ENCODE measurements at regions not wholly inside any gene's neighbourhood (a gene's known extent, or its start where the extent isn't known, plus 50 kb on each side); places are given as distances from the start of the nearest gene placed in this dataset.

DNA sequence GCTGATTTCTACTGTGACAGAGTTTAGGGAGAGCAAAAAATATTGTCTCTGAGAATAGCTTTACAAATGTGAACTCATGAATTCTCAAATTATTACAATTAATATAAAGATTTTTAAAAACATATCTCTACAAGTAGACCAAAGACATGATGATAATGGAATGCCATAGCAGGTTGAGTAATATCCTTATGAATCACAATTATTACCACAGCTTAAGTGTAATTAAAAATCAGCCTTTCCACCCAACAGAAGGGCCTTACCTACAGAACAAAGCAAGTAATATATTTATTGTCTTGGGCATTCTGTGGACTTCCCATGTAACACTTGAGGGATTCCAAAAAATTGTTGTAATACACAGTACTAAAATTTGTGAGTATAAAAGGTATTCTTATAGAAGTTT, 1099.6 kb upstream of the GJE1 start:
- no peaks in the 10 kb centered on the region for H3K9me3 ChIP-seq
- no peaks in the 10 kb centered on the region for H3K27me3 ChIP-seq
- no peak overlapping the region for H3K4me3 ChIP-seq
- no peak for DNase-seq
- TF ChIP-seq, protein P1, sequence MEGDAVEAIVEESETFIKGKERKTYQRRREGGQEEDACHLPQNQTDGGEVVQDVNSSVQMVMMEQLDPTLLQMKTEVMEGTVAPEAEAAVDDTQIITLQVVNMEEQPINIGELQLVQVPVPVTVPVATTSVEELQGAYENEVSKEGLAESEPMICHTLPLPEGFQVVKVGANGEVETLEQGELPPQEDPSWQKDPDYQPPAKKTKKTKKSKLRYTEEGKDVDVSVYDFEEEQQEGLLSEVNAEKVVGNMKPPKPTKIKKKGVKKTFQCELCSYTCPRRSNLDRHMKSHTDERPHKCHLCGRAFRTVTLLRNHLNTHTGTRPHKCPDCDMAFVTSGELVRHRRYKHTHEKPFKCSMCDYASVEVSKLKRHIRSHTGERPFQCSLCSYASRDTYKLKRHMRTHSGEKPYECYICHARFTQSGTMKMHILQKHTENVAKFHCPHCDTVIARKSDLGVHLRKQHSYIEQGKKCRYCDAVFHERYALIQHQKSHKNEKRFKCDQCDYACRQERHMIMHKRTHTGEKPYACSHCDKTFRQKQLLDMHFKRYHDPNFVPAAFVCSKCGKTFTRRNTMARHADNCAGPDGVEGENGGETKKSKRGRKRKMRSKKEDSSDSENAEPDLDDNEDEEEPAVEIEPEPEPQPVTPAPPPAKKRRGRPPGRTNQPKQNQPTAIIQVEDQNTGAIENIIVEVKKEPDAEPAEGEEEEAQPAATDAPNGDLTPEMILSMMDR (IDR thresholded peaks at IDR 0.05), result no peak
- no peak for TF ChIP-seq POLR2A (IDR thresholded peaks at IDR 0.05)
- H3K36me3 ChIP-seq, result no peaks in the 10 kb centered on the region
- H3K4me1 ChIP-seq, result no peaks in the 10 kb centered on the region
- no peak overlapping the region for H3K27ac ChIP-seq

DNA sequence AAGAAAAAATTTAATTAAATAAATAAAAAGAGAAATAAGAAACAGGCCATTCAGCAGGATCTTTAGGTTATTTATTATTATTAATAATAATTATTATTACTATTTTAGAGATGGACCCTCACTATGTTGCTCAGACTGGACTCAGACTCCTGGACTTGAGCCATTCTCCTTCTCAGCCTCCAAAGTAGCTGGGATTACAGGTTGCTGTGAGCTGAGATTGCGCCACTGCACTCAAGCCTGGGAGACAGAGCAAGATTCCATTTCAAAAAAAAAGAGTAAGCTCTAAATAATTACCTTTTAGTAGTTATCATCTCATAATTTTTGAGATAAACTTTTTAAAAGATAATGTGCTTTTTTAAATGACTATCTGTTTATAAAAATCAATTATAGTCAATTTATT, 1102.8 kb upstream of the GJE1 start:
- no peaks in the 10 kb centered on the region for H3K4me1 ChIP-seq
- TF ChIP-seq, protein P1 (IDR thresholded peaks at IDR 0.05), result no peak

DNA sequence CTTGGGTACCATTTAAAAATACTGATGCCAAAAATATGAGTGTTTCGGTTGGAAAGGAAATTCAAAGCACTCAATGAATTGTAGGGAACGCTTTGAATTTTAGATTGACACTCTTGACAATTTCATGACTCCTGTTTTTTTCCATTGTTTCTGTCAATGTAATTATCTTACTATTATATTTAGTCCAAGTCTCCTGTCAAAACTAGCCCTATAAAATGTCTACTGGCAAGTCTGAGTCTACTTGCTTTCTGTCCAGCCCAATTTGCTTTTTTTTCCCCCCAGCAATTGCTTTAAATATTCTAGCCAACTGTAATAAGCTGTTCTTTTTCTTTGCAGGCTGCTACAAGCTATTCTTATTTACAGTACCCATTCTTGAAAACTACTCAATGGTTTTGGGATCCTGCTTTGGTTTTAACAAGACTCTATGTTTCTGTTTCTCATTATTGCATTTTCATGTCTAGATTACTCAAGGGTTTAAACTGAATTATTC, 1103.9 kb upstream of the GJE1 start:
- Histone ChIP-seq H3K4me1 (no peaks in the 10 kb centered on the region), H3K9me3 (no peaks in the 10 kb centered on the region), H3K27ac (no peak overlapping the region), H3K4me3 (no peak overlapping the region), H3K27me3 (no peaks in the 10 kb centered on the region), H3K36me3 (no peaks in the 10 kb centered on the region)
- TF ChIP-seq, protein P1 (IDR thresholded peaks at IDR 0.05), result no peak
- no peak for TF ChIP-seq POLR2A (IDR thresholded peaks at IDR 0.05)
- DNase-seq, result no peak

More for the DNA sequence above, 1102.8 kb upstream of the GJE1 start:
- Histone ChIP-seq H3K4me3 (no peak overlapping the region), H3K9me3 (no peaks in the 10 kb centered on the region), H3K27me3 (no peaks in the 10 kb centered on the region), H3K27ac (no peak overlapping the region), H3K36me3 (no peaks in the 10 kb centered on the region)
- no peak for DNase-seq

DNA sequence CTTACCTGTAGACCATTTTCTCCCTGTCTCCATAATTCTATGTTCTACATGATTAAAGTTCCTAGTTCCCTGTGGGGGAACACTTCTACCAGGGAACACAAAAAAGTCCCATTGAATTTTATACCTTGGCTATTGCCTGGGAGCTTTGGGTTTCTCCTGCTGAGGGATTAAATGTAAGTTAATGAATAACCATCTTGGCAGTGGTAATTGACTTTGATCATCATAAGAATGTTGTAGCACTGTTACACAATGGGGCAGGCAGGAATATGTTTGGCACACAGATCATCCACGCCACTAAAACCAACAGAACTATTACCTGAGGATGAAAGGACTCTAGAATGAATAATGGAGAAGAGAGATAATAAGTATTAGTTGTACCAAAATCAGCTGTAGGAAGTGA, 1106.2 kb upstream of the GJE1 start:
- no peak overlapping the region for H3K4me3 ChIP-seq
- H3K36me3 ChIP-seq, result no peaks in the 10 kb centered on the region
- no peaks in the 10 kb centered on the region for H3K9me3 ChIP-seq
- DNase-seq, result no peak
- H3K27ac ChIP-seq, result no peak overlapping the region
- no peaks in the 10 kb centered on the region for H3K4me1 ChIP-seq
- no peak for TF ChIP-seq POLR2A (IDR thresholded peaks at IDR 0.05)
- TF ChIP-seq, protein P1 (IDR thresholded peaks at IDR 0.05), result no peak
- H3K27me3 ChIP-seq, result no peaks in the 10 kb centered on the region

DNA sequence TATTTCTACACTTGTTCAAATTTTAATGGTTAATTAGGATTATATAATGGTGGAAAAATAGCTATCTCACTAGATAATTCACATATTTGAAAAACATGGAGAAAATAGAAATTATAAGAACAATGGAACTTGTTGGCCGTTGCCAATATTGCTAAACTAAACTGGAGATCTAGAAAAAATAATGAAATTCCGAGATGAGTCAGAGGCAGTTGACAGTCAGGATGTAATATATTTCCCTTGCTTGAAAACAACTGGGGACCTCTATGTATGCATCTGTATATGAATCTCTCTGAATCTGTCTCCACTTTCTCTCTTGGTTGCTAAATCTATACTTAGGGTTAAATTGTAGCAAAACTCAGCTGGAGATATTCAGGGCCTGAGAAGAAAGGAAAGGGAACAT, 1108.2 kb upstream of the GJE1 start:
- TF ChIP-seq, protein P1 (IDR thresholded peaks at IDR 0.05), result no peak
- TF ChIP-seq POLR2A (IDR thresholded peaks at IDR 0.05), result no peak
- no peaks in the 10 kb centered on the region for H3K27me3 ChIP-seq
- no peak overlapping the region for H3K27ac ChIP-seq
- H3K4me3 ChIP-seq, result no peak overlapping the region
- H3K36me3 ChIP-seq, result no peaks in the 10 kb centered on the region
- DNase-seq, result no peak
- H3K4me1 ChIP-seq, result no peaks in the 10 kb centered on the region
- H3K9me3 ChIP-seq, result no peaks in the 10 kb centered on the region

DNA sequence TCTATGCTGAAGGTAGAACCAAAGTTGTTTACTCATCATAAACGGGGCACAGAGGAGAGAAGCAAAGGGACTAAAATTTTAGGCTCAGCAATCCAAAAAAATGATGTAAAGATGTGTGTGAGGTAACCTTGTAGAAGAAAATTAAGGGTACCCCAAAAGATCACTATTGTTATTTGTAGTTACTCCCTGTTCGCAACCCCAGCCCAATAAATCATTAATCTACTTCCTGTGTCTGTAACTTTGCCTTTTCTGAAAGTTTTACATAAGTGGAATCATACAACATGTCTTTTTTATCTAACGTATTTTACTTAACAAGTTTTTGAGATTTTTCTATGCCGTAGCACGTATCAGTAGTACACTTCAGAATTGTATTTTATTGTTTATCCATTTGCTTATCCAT, 1114.8 kb upstream of the GJE1 start:
- TF ChIP-seq, protein P1 (IDR thresholded peaks at IDR 0.05), result no peak
- no peak for TF ChIP-seq POLR2A (IDR thresholded peaks at IDR 0.05)
- Histone ChIP-seq H3K4me3 (no peak overlapping the region), H3K36me3 (no peaks in the 10 kb centered on the region), H3K27ac (no peak overlapping the region), H3K27me3 (no peaks in the 10 kb centered on the region), H3K9me3 (no peaks in the 10 kb centered on the region), H3K4me1 (no peaks in the 10 kb centered on the region)
- DNase-seq, result no peak

Measured in Peyer's patch (tissue), 4 donors.